ENCODE measurements at regions not wholly inside any gene's neighbourhood (a gene's known extent, or its start where the extent isn't known, plus 50 kb on each side); places are given as distances from the start of the nearest gene placed in this dataset.
"Not testable (repeated sequence)": the region's sequence is repeated elsewhere in the genome, so short reads cannot be mapped to it uniquely, and the experiment has no call there.

DNA sequence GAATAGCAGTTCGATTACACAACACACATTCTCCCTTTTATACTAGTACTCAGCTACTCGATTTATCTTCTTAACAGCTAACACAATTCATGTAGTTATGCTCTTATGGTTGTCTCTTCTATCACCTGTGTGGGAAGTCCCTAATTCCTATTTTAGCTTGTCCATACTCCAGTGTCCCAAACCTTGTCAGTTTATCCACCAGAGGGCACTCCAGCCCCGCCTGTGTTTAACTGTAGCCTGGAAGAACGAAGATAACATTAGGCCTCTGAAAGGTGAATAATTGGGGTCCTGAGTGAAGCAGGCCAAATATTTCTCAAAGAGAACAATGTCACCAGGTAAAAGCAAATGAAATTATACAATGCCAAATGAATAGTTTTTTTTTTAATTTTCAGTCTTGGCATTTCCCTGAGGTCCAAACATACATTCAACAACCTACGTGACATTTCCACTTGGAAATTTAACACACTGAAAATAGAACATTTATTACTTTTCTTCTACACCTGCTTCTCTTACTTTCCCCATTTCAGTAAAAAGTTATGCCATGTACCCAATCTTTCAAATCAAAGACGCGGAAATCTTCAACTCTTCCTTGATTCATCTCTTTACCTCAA, 560.7 kb downstream of the HTR1A start:
- H3K4me3 ChIP-seq (ENCODE audit: low read depth, low read length): no peak overlapping the region
- peak; percentile 64 for DNase-seq (ENCODE audit: low read depth)
- TF ChIP-seq, protein P1, sequence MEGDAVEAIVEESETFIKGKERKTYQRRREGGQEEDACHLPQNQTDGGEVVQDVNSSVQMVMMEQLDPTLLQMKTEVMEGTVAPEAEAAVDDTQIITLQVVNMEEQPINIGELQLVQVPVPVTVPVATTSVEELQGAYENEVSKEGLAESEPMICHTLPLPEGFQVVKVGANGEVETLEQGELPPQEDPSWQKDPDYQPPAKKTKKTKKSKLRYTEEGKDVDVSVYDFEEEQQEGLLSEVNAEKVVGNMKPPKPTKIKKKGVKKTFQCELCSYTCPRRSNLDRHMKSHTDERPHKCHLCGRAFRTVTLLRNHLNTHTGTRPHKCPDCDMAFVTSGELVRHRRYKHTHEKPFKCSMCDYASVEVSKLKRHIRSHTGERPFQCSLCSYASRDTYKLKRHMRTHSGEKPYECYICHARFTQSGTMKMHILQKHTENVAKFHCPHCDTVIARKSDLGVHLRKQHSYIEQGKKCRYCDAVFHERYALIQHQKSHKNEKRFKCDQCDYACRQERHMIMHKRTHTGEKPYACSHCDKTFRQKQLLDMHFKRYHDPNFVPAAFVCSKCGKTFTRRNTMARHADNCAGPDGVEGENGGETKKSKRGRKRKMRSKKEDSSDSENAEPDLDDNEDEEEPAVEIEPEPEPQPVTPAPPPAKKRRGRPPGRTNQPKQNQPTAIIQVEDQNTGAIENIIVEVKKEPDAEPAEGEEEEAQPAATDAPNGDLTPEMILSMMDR (conservative IDR thresholded peaks at IDR 0.05; ENCODE audit: low read depth, low read length): peak; percentile 89

DNA sequence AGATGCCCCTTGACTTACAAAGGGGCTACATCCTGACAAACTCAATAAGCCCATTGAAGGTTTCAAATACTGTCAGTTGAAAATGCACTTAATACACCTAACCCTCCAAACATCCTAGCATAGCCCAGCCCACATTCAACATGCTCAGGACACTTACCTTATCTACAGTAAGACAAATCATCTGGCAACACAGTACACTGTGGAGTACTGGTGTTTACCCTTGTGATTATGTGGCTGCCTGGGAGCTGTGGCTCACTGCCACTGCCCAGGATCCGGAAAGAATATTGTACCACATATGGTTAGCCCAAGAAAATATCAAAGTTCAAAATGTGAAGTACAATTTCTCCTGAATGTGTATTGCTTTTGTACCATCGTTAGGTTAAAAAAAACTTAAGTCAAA, 562.2 kb downstream of the HTR1A start:
- DNase-seq (ENCODE audit: low read depth): no peak
- TF ChIP-seq, protein P1 (conservative IDR thresholded peaks at IDR 0.05; ENCODE audit: low read depth, low read length): no peak
- H3K4me3 ChIP-seq (ENCODE audit: low read depth, low read length): no peak overlapping the region

DNA sequence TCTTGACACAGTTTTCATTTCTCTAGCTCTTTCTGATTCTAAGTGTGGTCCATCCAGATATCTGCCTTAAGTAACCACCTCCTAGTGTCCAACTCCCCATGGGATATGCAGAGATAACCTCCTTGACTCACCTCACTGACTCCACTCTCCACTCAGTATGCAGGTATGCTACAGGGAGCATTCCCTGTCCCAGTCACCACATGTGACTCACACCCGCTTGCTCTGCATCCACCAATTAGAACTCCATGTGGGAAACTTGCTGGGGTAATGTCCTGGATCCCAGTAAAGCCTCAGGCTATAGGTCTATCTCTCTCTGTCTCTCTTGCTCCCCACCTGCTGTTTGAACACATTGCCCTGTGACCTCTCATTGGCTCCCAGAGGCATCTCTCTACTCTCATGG, 563.9 kb downstream of the HTR1A start:
- DNase-seq (ENCODE audit: low read depth): no peak
- TF ChIP-seq, protein P1 (conservative IDR thresholded peaks at IDR 0.05; ENCODE audit: low read depth, low read length): no peak
- H3K4me3 ChIP-seq (ENCODE audit: low read depth, low read length): no peak overlapping the region

GRCh38 chr5:63388188-63388587, 574.1 kb downstream of the HTR1A start:
- H3K4me3 ChIP-seq (ENCODE audit: low read depth, low read length); DNase-seq (ENCODE audit: low read depth): not testable (repeated sequence)

- TF ChIP-seq, protein P1 (conservative IDR thresholded peaks at IDR 0.05; ENCODE audit: low read depth, low read length): no peak
These were observed 586.4 kb downstream of the HTR1A start for GRCh38 chr5:63375851-63376250.

DNA sequence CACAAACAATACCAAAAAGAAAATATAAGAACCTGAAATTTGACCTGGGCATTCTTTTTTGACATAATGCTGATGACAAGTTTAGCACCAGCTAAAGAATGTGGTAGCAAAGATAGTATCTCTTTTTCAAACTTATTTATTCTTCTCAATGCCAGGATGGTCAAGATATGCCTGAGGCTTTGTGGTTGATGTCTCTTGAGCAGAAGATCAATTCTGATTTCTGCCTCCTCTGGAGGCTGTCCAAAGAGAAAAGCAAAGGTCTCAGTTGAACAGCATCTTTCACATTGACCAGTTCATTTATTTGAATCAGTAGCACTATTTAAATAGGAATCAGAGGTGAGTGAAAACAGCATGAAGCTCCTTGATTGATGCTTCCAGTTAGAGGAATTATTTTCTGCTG, 588.2 kb downstream of the HTR1A start:
- TF ChIP-seq, protein P1 (conservative IDR thresholded peaks at IDR 0.05; ENCODE audit: low read depth, low read length): no peak
- no peak for DNase-seq (ENCODE audit: low read depth)
- H3K4me3 ChIP-seq (ENCODE audit: low read depth, low read length): no peak overlapping the region

More at GRCh38 chr5:63375851-63376250, 586.4 kb downstream of the HTR1A start:
- no peak overlapping the region for H3K4me3 ChIP-seq (ENCODE audit: low read depth, low read length)
- no peak for DNase-seq (ENCODE audit: low read depth)

DNA sequence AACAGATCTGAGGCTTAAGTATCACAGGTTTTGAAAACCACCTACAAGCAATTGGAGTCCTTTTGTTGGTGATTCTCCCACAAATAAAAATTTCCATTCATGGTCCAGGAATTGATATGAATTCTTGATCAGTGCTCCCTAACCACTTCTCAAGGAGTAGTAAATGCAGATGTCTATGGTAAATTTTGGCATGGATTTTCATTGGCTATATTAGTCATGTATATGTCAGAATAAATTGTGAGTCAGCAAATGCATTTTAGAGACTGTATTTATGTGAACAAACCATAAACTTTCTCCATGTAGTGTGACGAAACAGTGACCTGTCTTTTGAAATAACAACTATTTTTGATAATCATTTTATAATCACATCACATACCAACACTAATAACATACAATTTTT, 611.1 kb downstream of the HTR1A start:
- TF ChIP-seq, protein P1 (conservative IDR thresholded peaks at IDR 0.05; ENCODE audit: low read depth, low read length): no peak
- no peak for DNase-seq (ENCODE audit: low read depth)
- no peak overlapping the region for H3K4me3 ChIP-seq (ENCODE audit: low read depth, low read length)

Data from choroid plexus epithelial cell (primary cell).